DND-41 (cell line): ENCODE measurements at regions not wholly inside any gene's neighbourhood (a gene's known extent, or its start where the extent isn't known, plus 50 kb on each side); places are given as distances from the start of the nearest gene placed in this dataset.

Experiments used
- ATAC-seq: fragments of 200-7000 bp; cut with Tn5 transposase; 3 replicates; pipeline ENCODE4 v1.9.1; 2021; ENCODE audit warnings: low read depth; ENCODE audit not compliant: insufficient read depth
- DNase-seq: peaks from one replicate; pipeline ENCODE4 v3.0.0-alpha.2; 2020
- H2AFZ ChIP-seq: 2 replicates; pipeline ENCODE4 v1.6.0; 2012; ENCODE audit warnings: low read depth, low read length
- H3K27ac ChIP-seq: 2 replicates; pipeline ENCODE4 v1.5.1; 2012; ENCODE audit warnings: low read length, inconsistent platforms
- H3K27me3 ChIP-seq: fragments of 200-600 bp; sonication (generic); 2 replicates; pipeline ENCODE4 v1.6.0; 2012; ENCODE audit warnings: low read length, mild to moderate bottlenecking, inconsistent platforms; ENCODE audit not compliant: insufficient read depth, poor library complexity
- H3K36me3 ChIP-seq: 2 replicates; pipeline ENCODE4 v1.5.1; 2012; ENCODE audit warnings: low read length, inconsistent platforms; ENCODE audit not compliant: insufficient read depth
- H3K4me1 ChIP-seq: 2 replicates; pipeline ENCODE4 v1.5.1; 2012; ENCODE audit warnings: mild to moderate bottlenecking, low read length; ENCODE audit not compliant: insufficient read depth
- H3K4me2 ChIP-seq: 2 replicates; pipeline ENCODE4 v1.6.0; 2012; ENCODE audit warnings: mild to moderate bottlenecking, moderate library complexity, low read length, inconsistent platforms; ENCODE audit not compliant: insufficient read depth
- H3K4me3 ChIP-seq, 2 experiments: fragments of 200-600 bp in 1 of 2; shearing (Covaris generic) in 1 of 2; 2 replicates each; pipeline ENCODE4 v1.5.1; 2012 to 2016; ENCODE audit warnings: inconsistent platforms in 2 of 2, low read length in 2 of 2, mild to moderate bottlenecking in 2 of 2, low read depth in 1 of 2, moderate library complexity in 1 of 2
- H3K79me2 ChIP-seq: 2 replicates; pipeline ENCODE4 v1.6.0; 2012; ENCODE audit warnings: low read length, inconsistent platforms; ENCODE audit not compliant: insufficient read depth
- H3K9ac ChIP-seq: 2 replicates; pipeline ENCODE4 v1.6.0; 2012; ENCODE audit warnings: low read depth, mild to moderate bottlenecking, inconsistent platforms, low read length, moderate library complexity
- H3K9me3 ChIP-seq: 2 replicates; pipeline ENCODE4 v1.5.1; 2012; ENCODE audit warnings: low read length, moderate library complexity, mild to moderate bottlenecking, inconsistent platforms; ENCODE audit not compliant: insufficient read depth, severe bottlenecking
- H4K20me1 ChIP-seq: 2 replicates; pipeline ENCODE4 v1.6.0; 2012; ENCODE audit warnings: low read length; ENCODE audit not compliant: insufficient read depth
- CTCF ChIP-seq: IDR thresholded peaks from 2 replicates; pipeline ENCODE4 v1.5.1; 2012; ENCODE audit warnings: borderline replicate concordance, low read length, moderate library complexity, mild to moderate bottlenecking; ENCODE audit not compliant: poor library complexity, severe bottlenecking; ENCODE audit errors: extremely low read depth
- EZH2 ChIP-seq: IDR thresholded peaks from 3 replicates; pipeline ENCODE4 v1.6.1; 2012; ENCODE audit warnings: borderline replicate concordance, low read depth, mild to moderate bottlenecking, moderate library complexity, low read length, inconsistent platforms; ENCODE audit not compliant: severe bottlenecking

GRCh38 chr9:86521977-86522376 lies 167.8 kb upstream of the TUT7 start:
- no peak overlapping the region for H2AFZ ChIP-seq
- no peaks in the 10 kb centered on the region for H3K27me3 ChIP-seq
- no peaks in the 10 kb centered on the region for H3K79me2 ChIP-seq
- no peak overlapping the region for H3K27ac ChIP-seq
- no peak for TF ChIP-seq CTCF
- no peak for TF ChIP-seq EZH2
- no peak overlapping the region for H3K4me3 ChIP-seq
- ATAC-seq (no peak), DNase-seq (no peak)
- H3K4me1 ChIP-seq, result no peaks in the 10 kb centered on the region
- no peak overlapping the region for H3K4me2 ChIP-seq
- no peak overlapping the region for H3K9ac ChIP-seq
- H4K20me1 ChIP-seq, result no peaks in the 10 kb centered on the region
- H3K9me3 ChIP-seq, result no peaks in the 10 kb centered on the region
- H3K36me3 ChIP-seq, result no peaks in the 10 kb centered on the region

- no peaks in the 10 kb centered on the region for H3K27me3 ChIP-seq
- ATAC-seq (no peak), DNase-seq (no peak)
- no peak overlapping the region for H2AFZ ChIP-seq
- H4K20me1 ChIP-seq, result no peaks in the 10 kb centered on the region
- no peaks in the 10 kb centered on the region for H3K79me2 ChIP-seq
- no peak overlapping the region for H3K9ac ChIP-seq
- no peak overlapping the region for H3K4me2 ChIP-seq
- no peak overlapping the region for H3K4me3 ChIP-seq
- TF ChIP-seq EZH2, result no peak
- no peak overlapping the region for H3K27ac ChIP-seq
- H3K4me1 ChIP-seq, result no peaks in the 10 kb centered on the region
- H3K36me3 ChIP-seq, result no peaks in the 10 kb centered on the region
- no peaks in the 10 kb centered on the region for H3K9me3 ChIP-seq
Observed at GRCh38 chr9:86521322-86521721, 167.1 kb upstream of the TUT7 start.

- H3K79me2 ChIP-seq, result no peaks in the 10 kb centered on the region
- H3K27me3 ChIP-seq, result no peaks in the 10 kb centered on the region
- no peaks in the 10 kb centered on the region for H3K4me1 ChIP-seq
- TF ChIP-seq EZH2 (no peak), CTCF (no peak)
- no peaks in the 10 kb centered on the region for H3K36me3 ChIP-seq
- no peak overlapping the region for H3K4me3 ChIP-seq
- no peaks in the 10 kb centered on the region for H3K9me3 ChIP-seq
- DNase-seq (no peak), ATAC-seq (no peak)
- H3K4me2 ChIP-seq, result no peak overlapping the region
- no peaks in the 10 kb centered on the region for H4K20me1 ChIP-seq
- H3K9ac ChIP-seq, result no peak overlapping the region
- no peak overlapping the region for H3K27ac ChIP-seq
- no peak overlapping the region for H2AFZ ChIP-seq
Observed at GRCh38 chr9:86519066-86519615, 164.9 kb upstream of the TUT7 start.

GRCh38 chr9:86517475-86517874 lies 163.3 kb upstream of the TUT7 start:
- Histone ChIP-seq H4K20me1 (no peaks in the 10 kb centered on the region), H3K79me2 (no peaks in the 10 kb centered on the region), H3K4me1 (no peaks in the 10 kb centered on the region), H2AFZ (no peak overlapping the region), H3K36me3 (no peaks in the 10 kb centered on the region), H3K9ac (no peak overlapping the region), H3K9me3 (no peaks in the 10 kb centered on the region), H3K27me3 (no peaks in the 10 kb centered on the region), H3K4me2 (no peak overlapping the region), H3K4me3 (no peak overlapping the region), H3K27ac (no peak overlapping the region)
- no peak for DNase-seq
- ATAC-seq, result no peak
- TF ChIP-seq CTCF (no peak), EZH2 (no peak)
